Activated T-cell treated with anti-CD3 and anti-CD28 coated beads for 24 hours (primary cell): ENCODE measurements at regions not wholly inside any gene's neighbourhood (a gene's known extent, or its start where the extent isn't known, plus 50 kb on each side); places are given as distances from the start of the nearest gene placed in this dataset.

ENCODE experiments used
- DNase-seq: peaks from one replicate; pipeline ENCODE4 v3.0.0-alpha.2; 2020; ENCODE audit warnings: low read depth

GRCh38 chr3:5428607-5429516 lies 241.4 kb downstream of the EDEM1 start:
- DNase-seq, result no peak

- no peak for DNase-seq
Measured at GRCh38 chr3:5429517-5429890, 242.0 kb downstream of the EDEM1 start.

GRCh38 chr3:5430701-5431100 lies 243.2 kb downstream of the EDEM1 start:
- DNase-seq, result no peak

- no peak for DNase-seq
Measured at GRCh38 chr3:5431146-5431545, 243.6 kb downstream of the EDEM1 start.

- DNase-seq, result no peak
Measured at GRCh38 chr3:5431811-5432378, 244.4 kb downstream of the EDEM1 start.

GRCh38 chr3:5437296-5437782 lies 249.8 kb downstream of the EDEM1 start:
- DNase-seq, result no peak

GRCh38 chr3:5437783-5438323 lies 250.3 kb downstream of the EDEM1 start:
- DNase-seq, result no peak

- DNase-seq, result no peak
Measured at GRCh38 chr3:5441401-5441800, 253.9 kb downstream of the EDEM1 start.

- no peak for DNase-seq
Measured at GRCh38 chr3:5442106-5442785, 254.7 kb downstream of the EDEM1 start.

- no peak for DNase-seq
Measured at GRCh38 chr3:5442786-5443138, 255.3 kb downstream of the EDEM1 start.

- no peak for DNase-seq
Measured at GRCh38 chr3:5444253-5444652, 256.7 kb downstream of the EDEM1 start.

- DNase-seq, result no peak
Measured at GRCh38 chr3:5445676-5446201, 258.2 kb downstream of the EDEM1 start.

- no peak for DNase-seq
Measured at GRCh38 chr3:5448246-5448645, 260.7 kb downstream of the EDEM1 start.

GRCh38 chr3:5448816-5449215 lies 261.3 kb downstream of the EDEM1 start:
- no peak for DNase-seq

GRCh38 chr3:5456199-5456598 lies 268.7 kb downstream of the EDEM1 start:
- no peak for DNase-seq

- no peak for DNase-seq
Measured at GRCh38 chr3:5458526-5458925, 271.0 kb downstream of the EDEM1 start.

- no peak for DNase-seq
Measured at GRCh38 chr3:5462086-5462485, 274.6 kb downstream of the EDEM1 start.

- no peak for DNase-seq
Measured at GRCh38 chr3:5463991-5464390, 276.5 kb downstream of the EDEM1 start.

GRCh38 chr3:5464649-5465048 lies 277.1 kb downstream of the EDEM1 start:
- DNase-seq, result no peak

- no peak for DNase-seq
Measured at GRCh38 chr3:5465183-5465582, 277.7 kb downstream of the EDEM1 start.

GRCh38 chr3:5466065-5466464 lies 278.6 kb downstream of the EDEM1 start:
- no peak for DNase-seq

- DNase-seq, result no peak
Measured at GRCh38 chr3:5466717-5467116, 279.2 kb downstream of the EDEM1 start.

- DNase-seq, result no peak
Measured at GRCh38 chr3:5473471-5473870, 286.0 kb downstream of the EDEM1 start.
